ENCODE measurements at regions not wholly inside any gene's neighbourhood (a gene's known extent, or its start where the extent isn't known, plus 50 kb on each side); places are given as distances from the start of the nearest gene placed in this dataset.

GRCh38 chrX:146967306-146967705, 152.8 kb upstream of the CXorf51A start:
- TF ChIP-seq HDAC2 (IDR thresholded peaks at IDR 0.05) (no peak), CTCF (IDR thresholded peaks at IDR 0.05) (no peak)
